ENCODE measurements at regions not wholly inside any gene's neighbourhood (a gene's known extent, or its start where the extent isn't known, plus 50 kb on each side); places are given as distances from the start of the nearest gene placed in this dataset.

DNA sequence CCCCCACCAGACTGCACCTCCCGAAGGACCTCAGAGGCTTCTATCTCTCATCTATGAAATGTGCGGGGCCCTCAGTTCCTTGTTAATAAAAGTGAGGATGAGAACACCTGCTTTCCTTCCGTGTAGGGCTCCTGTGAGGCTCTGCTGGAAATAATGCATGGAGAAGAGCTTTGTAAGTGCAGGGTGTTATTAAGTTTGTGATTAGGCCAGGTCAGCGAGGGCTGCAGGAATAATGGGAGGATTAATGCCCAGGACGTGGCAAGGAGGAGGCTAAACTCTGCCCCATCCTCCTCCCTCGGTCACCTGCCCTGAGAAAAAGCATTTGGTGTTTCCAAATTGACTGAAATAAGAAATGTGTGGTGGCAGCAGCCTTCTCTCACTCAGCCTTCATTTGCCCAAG is 83.5 kb upstream of the HSPA9 start:
- Histone ChIP-seq H3K27me3 (ENCODE audit: insufficient read depth, poor library complexity, severe bottlenecking) (no peaks in the 10 kb centered on the region), H3K4me3 (replicated peaks; ENCODE audit: insufficient read depth, low read length) (no peak overlapping the region), H3K27ac (replicated peaks) (no peak overlapping the region)
- TF ChIP-seq POLR2AphosphoS5 (IDR thresholded peaks at IDR 0.05; ENCODE audit: low read depth) = no peak
- TF ChIP-seq, protein P1, sequence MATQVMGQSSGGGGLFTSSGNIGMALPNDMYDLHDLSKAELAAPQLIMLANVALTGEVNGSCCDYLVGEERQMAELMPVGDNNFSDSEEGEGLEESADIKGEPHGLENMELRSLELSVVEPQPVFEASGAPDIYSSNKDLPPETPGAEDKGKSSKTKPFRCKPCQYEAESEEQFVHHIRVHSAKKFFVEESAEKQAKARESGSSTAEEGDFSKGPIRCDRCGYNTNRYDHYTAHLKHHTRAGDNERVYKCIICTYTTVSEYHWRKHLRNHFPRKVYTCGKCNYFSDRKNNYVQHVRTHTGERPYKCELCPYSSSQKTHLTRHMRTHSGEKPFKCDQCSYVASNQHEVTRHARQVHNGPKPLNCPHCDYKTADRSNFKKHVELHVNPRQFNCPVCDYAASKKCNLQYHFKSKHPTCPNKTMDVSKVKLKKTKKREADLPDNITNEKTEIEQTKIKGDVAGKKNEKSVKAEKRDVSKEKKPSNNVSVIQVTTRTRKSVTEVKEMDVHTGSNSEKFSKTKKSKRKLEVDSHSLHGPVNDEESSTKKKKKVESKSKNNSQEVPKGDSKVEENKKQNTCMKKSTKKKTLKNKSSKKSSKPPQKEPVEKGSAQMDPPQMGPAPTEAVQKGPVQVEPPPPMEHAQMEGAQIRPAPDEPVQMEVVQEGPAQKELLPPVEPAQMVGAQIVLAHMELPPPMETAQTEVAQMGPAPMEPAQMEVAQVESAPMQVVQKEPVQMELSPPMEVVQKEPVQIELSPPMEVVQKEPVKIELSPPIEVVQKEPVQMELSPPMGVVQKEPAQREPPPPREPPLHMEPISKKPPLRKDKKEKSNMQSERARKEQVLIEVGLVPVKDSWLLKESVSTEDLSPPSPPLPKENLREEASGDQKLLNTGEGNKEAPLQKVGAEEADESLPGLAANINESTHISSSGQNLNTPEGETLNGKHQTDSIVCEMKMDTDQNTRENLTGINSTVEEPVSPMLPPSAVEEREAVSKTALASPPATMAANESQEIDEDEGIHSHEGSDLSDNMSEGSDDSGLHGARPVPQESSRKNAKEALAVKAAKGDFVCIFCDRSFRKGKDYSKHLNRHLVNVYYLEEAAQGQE (IDR thresholded peaks at IDR 0.05; ENCODE audit: insufficient replicate concordance, low read depth) = no peak
- TF ChIP-seq GABPA (IDR thresholded peaks at IDR 0.05; ENCODE audit: low read depth) = no peak
- TF ChIP-seq SPI1 (IDR thresholded peaks at IDR 0.05; ENCODE audit: borderline replicate concordance, low read depth) = no peak
- TF ChIP-seq CTCF (IDR thresholded peaks at IDR 0.05; ENCODE audit: insufficient read depth, low read length) = no peak
- DNase-seq (ENCODE audit: low read depth in 1 of 2, low spot score in 1 of 2) = no peak

GRCh38 chr5:138657360-138657759 is 82.2 kb upstream of the HSPA9 start:
- Histone ChIP-seq H3K4me3 (replicated peaks; ENCODE audit: insufficient read depth, low read length) (no peak overlapping the region), H3K27me3 (ENCODE audit: insufficient read depth, poor library complexity, severe bottlenecking) (no peaks in the 10 kb centered on the region), H3K27ac (replicated peaks) (no peak overlapping the region)
- TF ChIP-seq, protein P1 (IDR thresholded peaks at IDR 0.05; ENCODE audit: insufficient replicate concordance, low read depth) = no peak
- TF ChIP-seq GABPA (IDR thresholded peaks at IDR 0.05; ENCODE audit: low read depth) (no peak), SPI1 (IDR thresholded peaks at IDR 0.05; ENCODE audit: borderline replicate concordance, low read depth) (no peak), POLR2AphosphoS5 (IDR thresholded peaks at IDR 0.05; ENCODE audit: low read depth) (no peak), CTCF (IDR thresholded peaks at IDR 0.05; ENCODE audit: insufficient read depth, low read length) (no peak)
- no peak for DNase-seq (ENCODE audit: low read depth in 1 of 2, low spot score in 1 of 2)

GRCh38 chr5:138656916-138657315 is 81.7 kb upstream of the HSPA9 start:
- Histone ChIP-seq H3K4me3 (replicated peaks; ENCODE audit: insufficient read depth, low read length) (no peak overlapping the region), H3K27ac (replicated peaks) (no peak overlapping the region), H3K27me3 (ENCODE audit: insufficient read depth, poor library complexity, severe bottlenecking) (no peaks in the 10 kb centered on the region)
- DNase-seq (ENCODE audit: low read depth in 1 of 2, low spot score in 1 of 2) = no peak
- TF ChIP-seq POLR2AphosphoS5 (IDR thresholded peaks at IDR 0.05; ENCODE audit: low read depth) (no peak), CTCF (IDR thresholded peaks at IDR 0.05; ENCODE audit: insufficient read depth, low read length) (no peak), GABPA (IDR thresholded peaks at IDR 0.05; ENCODE audit: low read depth) (no peak)
- TF ChIP-seq, protein P1 (IDR thresholded peaks at IDR 0.05; ENCODE audit: insufficient replicate concordance, low read depth) = no peak

Data from HL-60 (cell line).